GM20431 (cell line): ENCODE measurements at regions not wholly inside any gene's neighbourhood (a gene's known extent, or its start where the extent isn't known, plus 50 kb on each side); places are given as distances from the start of the nearest gene placed in this dataset.
"Not testable (repeated sequence)": the region's sequence is repeated elsewhere in the genome, so short reads cannot be mapped to it uniquely, and the experiment has no call there.

Experiments
- in situ Hi-C: fragments of 300-500 bp; cut with MseI, MboI; formaldehyde crosslinking; loops from one replicate; pipeline ENCODE4 v1.15.0; 2020; ENCODE audit warnings: low sequenced_read_pairs; ENCODE audit not compliant: unreplicated experiment

- in situ Hi-C loops: no loop called here
Measured at GRCh38 chr12:89289720-89290119, 62.6 kb downstream of the DUSP6 start.

GRCh38 chr12:89288959-89289358 is 63.3 kb downstream of the DUSP6 start:
- in situ Hi-C loops: no loop called here

GRCh38 chr12:89286501-89286900 is 65.8 kb downstream of the DUSP6 start:
- in situ Hi-C loops: no loop called here

GRCh38 chr12:89281539-89281867 is 70.8 kb downstream of the DUSP6 start:
- in situ Hi-C loops: no loop called here

GRCh38 chr12:89280833-89281538 is 71.3 kb downstream of the DUSP6 start:
- in situ Hi-C loops: no loop called here

- in situ Hi-C loops: no loop called here
Measured at GRCh38 chr12:89279499-89279898, 72.8 kb downstream of the DUSP6 start.

GRCh38 chr12:89278862-89279261 is 73.4 kb downstream of the DUSP6 start:
- in situ Hi-C loops: no loop called here

GRCh38 chr12:89278169-89278568 is 74.1 kb downstream of the DUSP6 start:
- in situ Hi-C loops: no loop called here

- in situ Hi-C loops: no loop called here
Measured at GRCh38 chr12:89276860-89277259, 75.4 kb downstream of the DUSP6 start.

GRCh38 chr12:89273525-89273924 is 78.8 kb downstream of the DUSP6 start:
- in situ Hi-C loops: no loop called here

- in situ Hi-C loops: no loop called here
Measured at GRCh38 chr12:89270548-89270947, 81.8 kb downstream of the DUSP6 start.

- in situ Hi-C loops: no loop called here
Measured at GRCh38 chr12:89269174-89269573, 83.1 kb downstream of the DUSP6 start.

GRCh38 chr12:89267404-89267803 is 84.9 kb downstream of the DUSP6 start:
- in situ Hi-C loops: no loop called here

- in situ Hi-C loops: not testable (repeated sequence)
Measured at GRCh38 chr12:89266574-89267188, 85.6 kb downstream of the DUSP6 start.

GRCh38 chr12:89264837-89265236 is 87.5 kb downstream of the DUSP6 start:
- in situ Hi-C loops: no loop called here

GRCh38 chr12:89263900-89264299 is 88.4 kb downstream of the DUSP6 start:
- in situ Hi-C loops: no loop called here

GRCh38 chr12:89262855-89263552 is 89.3 kb downstream of the DUSP6 start:
- in situ Hi-C loops: no loop called here

- in situ Hi-C loops: no loop called here
Measured at GRCh38 chr12:89261982-89262381, 90.3 kb downstream of the DUSP6 start.

GRCh38 chr12:89260841-89261637 is 91.3 kb downstream of the DUSP6 start:
- in situ Hi-C loops: no loop called here

GRCh38 chr12:89259821-89260220 is 92.5 kb downstream of the DUSP6 start:
- in situ Hi-C loops: no loop called here
